ENCODE measurements at regions not wholly inside any gene's neighbourhood (a gene's known extent, or its start where the extent isn't known, plus 50 kb on each side); places are given as distances from the start of the nearest gene placed in this dataset.

- Histone ChIP-seq H4K20me1 (replicated peaks in 1 of 2; ENCODE audit: control insufficient read depth in 1 of 2, insufficient read depth in 2 of 2, low read length in 2 of 2) (no peaks in the 10 kb centered on the region), H2BK5ac (ENCODE audit: low read depth, low read length) (no peak overlapping the region), H4K5ac (ENCODE audit: insufficient read length, low read depth, low read length) (no peak overlapping the region), H3K4me1 (replicated peaks in 1 of 4; ENCODE audit: control insufficient read depth in 3 of 4, insufficient read depth in 4 of 4, low read length in 3 of 4) (no peaks in the 10 kb centered on the region), H3K4ac (replicated peaks; ENCODE audit: insufficient read length, low read depth, low read length) (no peak overlapping the region), H3K23me2 (ENCODE audit: low read depth, low read length) (no peaks in the 10 kb centered on the region), H2AFZ (ENCODE audit: low read length) (no peak overlapping the region), H2BK12ac (ENCODE audit: low read depth, low read length) (no peak overlapping the region), H3K4me2 (ENCODE audit: insufficient read depth in 1 of 2, low read depth in 2 of 2, low read length in 2 of 2) (no peak overlapping the region), H3K14ac (ENCODE audit: insufficient read length) (no peak overlapping the region), H3K9me3 (ENCODE audit: insufficient read depth in 2 of 2, low read depth in 1 of 2, low read length in 1 of 2) (peaks cover 4 to 5% of the 10 kb centered on the region in 2 experiments; a peak in 2 of 4 replicates), H2BK15ac (ENCODE audit: low read length) (no peak overlapping the region), H3K9ac (replicated peaks in 1 of 4; ENCODE audit: extremely low read depth in 1 of 4, low read depth in 3 of 4, low read length in 3 of 4) (no peak overlapping the region), H3K23ac (ENCODE audit: insufficient read length) (no peak overlapping the region), H3K27me3 (replicated peaks in 1 of 4; ENCODE audit: control insufficient read depth in 3 of 4, extremely low read depth in 1 of 4, insufficient read depth in 3 of 4, low read length in 3 of 4) (peaks cover 0 to 1% (median 0%) of the 10 kb centered on the region in 4 experiments; a peak in 1 of 7 replicates), H3K56ac (replicated peaks; ENCODE audit: insufficient read length, low read depth, low read length) (no peak overlapping the region), H4K8ac (ENCODE audit: extremely low read depth, insufficient read depth, low read length) (no peak overlapping the region), H3K79me2 (ENCODE audit: control insufficient read depth in 1 of 2, insufficient read depth in 2 of 2, low read length in 2 of 2) (no peaks in the 10 kb centered on the region), H4K91ac (replicated peaks; ENCODE audit: insufficient read length, low read length) (no peak overlapping the region), H3K79me1 (ENCODE audit: low read depth, low read length) (no peaks in the 10 kb centered on the region), H3K18ac (ENCODE audit: extremely low read depth, low read length) (no peak overlapping the region), H2BK120ac (replicated peaks; ENCODE audit: low read depth, low read length) (no peak overlapping the region), H3K36me3 (ENCODE audit: control insufficient read depth in 2 of 4, insufficient read depth in 4 of 4, low read length in 3 of 4) (no peaks in the 10 kb centered on the region), H3K4me3 (ENCODE audit: extremely low read depth in 1 of 4, insufficient read depth in 2 of 4, low read depth in 3 of 4, low read length in 4 of 4) (no peak overlapping the region), H2BK20ac (ENCODE audit: low read length) (no peak overlapping the region), H2AK5ac (ENCODE audit: low read depth, low read length) (no peak overlapping the region), H3K27ac (ENCODE audit: low read depth, low read length) (no peak overlapping the region)
- FAIRE-seq (no peak), DNase-seq (ENCODE audit: low read depth in 1 of 2, low spot score in 2 of 2) (no peak)
- POLR2A ChIA-PET (ENCODE audit: partially characterized antibody): no interaction called here
- CTCF ChIA-PET (ENCODE audit: partially characterized antibody): interaction anchor here (1.0 kb wide), 2 partner anchors 29 to 252 kb away, joined by 3 read pairs; no protein-coding TSS in a partner anchor
- TF ChIP-seq E2F6 (IDR thresholded peaks at IDR 0.05) (no peak), SP4 (IDR thresholded peaks at IDR 0.05; ENCODE audit: low read length) (no peak), CHD2 (IDR thresholded peaks at IDR 0.05; ENCODE audit: low read length) (no peak), RNF2 (IDR thresholded peaks at IDR 0.05; ENCODE audit: borderline replicate concordance, low read depth, low read length, missing control alignments, poor library complexity, severe bottlenecking) (no peak), HDAC2 (IDR thresholded peaks at IDR 0.05; ENCODE audit: borderline replicate concordance in 1 of 2, low read depth in 2 of 2, low read length in 2 of 2) (no peak), RFX5 (IDR thresholded peaks at IDR 0.05; ENCODE audit: borderline replicate concordance, low read depth, low read length) (no peak), TAF7 (optimal IDR thresholded peaks at IDR 0.05; ENCODE audit: borderline replicate concordance, low read depth, low read length) (no peak)
These were observed 327.3 kb downstream of the RWDD3 start for GRCh38 chr1:95561346-95561745.

Measured in H1 (cell line).